Neuronal stem cell (in vitro differentiated cells): ENCODE measurements at regions not wholly inside any gene's neighbourhood (a gene's known extent, or its start where the extent isn't known, plus 50 kb on each side); places are given as distances from the start of the nearest gene placed in this dataset.

Source experiments
- DNase-seq: peaks from one replicate; pipeline ENCODE4 v3.0.0-alpha.2; 2013; ENCODE audit warnings: low spot score
- H2AFZ ChIP-seq: one replicate; pipeline ENCODE4 v1.6.1; 2013; ENCODE audit warnings: mild to moderate bottlenecking, low read length, inconsistent platforms
- H2AK5ac ChIP-seq: 2 replicates; pipeline ENCODE4 v1.6.1; 2013; ENCODE audit warnings: low read depth, mild to moderate bottlenecking, inconsistent platforms, low read length, moderate library complexity, mixed read lengths
- H2BK120ac ChIP-seq: 2 replicates; pipeline ENCODE4 v1.6.1; 2013; ENCODE audit warnings: low read depth, mild to moderate bottlenecking, inconsistent platforms, low read length, moderate library complexity, mixed read lengths
- H2BK12ac ChIP-seq: one replicate; pipeline ENCODE4 v1.6.1; 2013; ENCODE audit warnings: low read length, inconsistent platforms
- H2BK15ac ChIP-seq: 2 replicates; pipeline ENCODE4 v1.6.1; 2013; ENCODE audit warnings: mild to moderate bottlenecking, low read length, inconsistent platforms, mixed read lengths
- H2BK5ac ChIP-seq: one replicate; pipeline ENCODE4 v1.6.1; 2013; ENCODE audit warnings: inconsistent platforms, mild to moderate bottlenecking, low read length, moderate library complexity
- H3K14ac ChIP-seq: one replicate; pipeline ENCODE4 v1.6.1; 2013; ENCODE audit warnings: low read length, inconsistent platforms
- H3K18ac ChIP-seq: 2 replicates; pipeline ENCODE4 v1.6.1; 2013; ENCODE audit warnings: low read length, inconsistent platforms
- H3K23ac ChIP-seq: 2 replicates; pipeline ENCODE4 v1.6.1; 2013; ENCODE audit warnings: low read depth, mild to moderate bottlenecking, mixed read lengths, low read length, inconsistent platforms; ENCODE audit not compliant: poor library complexity
- H3K27ac ChIP-seq: replicated peaks from 3 replicates; pipeline ENCODE4 v1.5.1; 2013; ENCODE audit warnings: low read length, inconsistent platforms
- H3K27me3 ChIP-seq, 3 experiments: 2 replicates each; pipeline ENCODE4 v1.6.1; 2013; ENCODE audit warnings: low read length in 3 of 3, mild to moderate bottlenecking in 2 of 3, inconsistent platforms in 1 of 3, low read depth in 1 of 3, mixed read lengths in 1 of 3, moderate library complexity in 1 of 3; ENCODE audit not compliant: control insufficient read depth in 3 of 3, insufficient read depth in 3 of 3
- H3K36me3 ChIP-seq, 2 donors: replicated peaks in 1 of 2; 2 replicates each; pipeline ENCODE4 v1.6.1; 2013; ENCODE audit warnings: low read length in 2 of 2; ENCODE audit not compliant: control insufficient read depth in 2 of 2, insufficient read depth in 2 of 2
- H3K4ac ChIP-seq: 2 replicates; pipeline ENCODE4 v1.6.1; 2013; ENCODE audit warnings: inconsistent platforms, mild to moderate bottlenecking, low read length, moderate library complexity
- H3K4me1 ChIP-seq, 2 donors: 1 replicate in 1 of 2; 2 replicates in 1 of 2; pipeline ENCODE4 v1.6.1; 2013; ENCODE audit warnings: low read length in 2 of 2, low read depth in 1 of 2; ENCODE audit not compliant: control insufficient read depth in 2 of 2, insufficient read depth in 1 of 2
- H3K4me2 ChIP-seq: one replicate; pipeline ENCODE4 v1.6.1; 2013; ENCODE audit warnings: mild to moderate bottlenecking, low read length, inconsistent platforms; ENCODE audit not compliant: insufficient read depth, poor library complexity, severe bottlenecking
- H3K4me3 ChIP-seq, 2 donors: 2 replicates each; pipeline ENCODE4 v1.5.1; 2013; ENCODE audit warnings: low read length in 2 of 2, mild to moderate bottlenecking in 2 of 2, inconsistent platforms in 1 of 2, moderate library complexity in 1 of 2
- H3K79me1 ChIP-seq: one replicate; pipeline ENCODE4 v1.6.1; 2013; ENCODE audit warnings: low read depth, mild to moderate bottlenecking, inconsistent platforms, low read length, moderate library complexity
- H3K9ac ChIP-seq: one replicate; pipeline ENCODE4 v1.6.1; 2013; ENCODE audit warnings: mild to moderate bottlenecking, low read depth, low read length, inconsistent platforms; ENCODE audit not compliant: poor library complexity
- H3K9me3 ChIP-seq, 2 donors: replicated peaks in 1 of 2; 2 replicates each; pipeline versions ENCODE3 to v1.6.1; 2013; ENCODE audit warnings: low read length in 2 of 2, mild to moderate bottlenecking in 2 of 2, inconsistent platforms in 1 of 2, low read depth in 1 of 2, mixed read lengths in 1 of 2, moderate library complexity in 1 of 2; ENCODE audit not compliant: control insufficient read depth in 2 of 2, insufficient read depth in 1 of 2
- H4K8ac ChIP-seq: one replicate; pipeline ENCODE4 v1.6.1; 2013; ENCODE audit warnings: low read depth, mild to moderate bottlenecking, inconsistent platforms, low read length, moderate library complexity
- H4K91ac ChIP-seq: one replicate; pipeline ENCODE4 v1.6.1; 2013; ENCODE audit warnings: low read length, low read depth, mild to moderate bottlenecking, inconsistent platforms; ENCODE audit not compliant: poor library complexity
- WGBS, 2 donors: extraction: QIAGEN DNeasy Blood & Tissue Kit; methylation state at CpG; one replicate each; pipeline ENCODE4 v1.1.7; 2013; ENCODE audit warnings: missing lambda C conversion rate in 2 of 2, mixed read lengths in 1 of 2; ENCODE audit not compliant: insufficient read length in 2 of 2, insufficient replicate concordance in 1 of 2; ENCODE audit errors: extremely low coverage in 2 of 2; 5-methylcytosine and 5-hydroxymethylcytosine counted together

DNA sequence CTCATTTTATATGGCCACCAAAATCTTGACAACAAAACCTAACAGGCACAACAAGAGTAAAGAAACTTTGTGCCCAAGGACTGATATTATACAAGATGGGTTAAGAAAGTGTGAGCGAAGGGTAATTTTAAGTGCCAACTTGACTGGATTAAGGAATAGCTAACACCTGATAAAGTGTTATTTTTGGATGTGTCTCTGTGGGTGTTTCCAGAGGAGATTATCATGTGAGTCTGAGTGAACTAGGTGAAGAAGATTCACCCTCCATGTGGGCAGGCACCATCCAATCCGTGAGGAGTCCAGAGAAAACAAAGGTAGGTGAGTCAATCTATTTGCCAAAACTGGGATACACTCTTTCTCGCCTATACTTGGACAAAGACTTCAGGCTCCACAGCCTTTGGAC lies 461.6 kb downstream of the ETS1 start:
- Histone ChIP-seq H2BK12ac (no peak overlapping the region), H2BK5ac (no peak overlapping the region), H3K4me1 (no peaks in the 10 kb centered on the region), H4K91ac (no peak overlapping the region), H3K36me3 (no peaks in the 10 kb centered on the region), H3K27ac (no peak overlapping the region), H3K23ac (no peak overlapping the region), H3K79me1 (no peaks in the 10 kb centered on the region), H3K9me3 (peaks cover 0 to 4% of the 10 kb centered on the region in 2 donors), H3K4ac (no peak overlapping the region), H4K8ac (no peak overlapping the region), H3K27me3 (no peaks in the 10 kb centered on the region), H3K4me2 (no peak overlapping the region), H3K9ac (no peak overlapping the region), H2AFZ (no peak overlapping the region), H3K14ac (no peak overlapping the region), H3K4me3 (no peak overlapping the region), H2BK120ac (no peak overlapping the region), H3K18ac (no peak overlapping the region), H2BK15ac (no peak overlapping the region), H2AK5ac (no peak overlapping the region)
- no peak for DNase-seq
- no CpG with 5 or more reads among the region's 3 CpGs for WGBS, 2 donors

DNA sequence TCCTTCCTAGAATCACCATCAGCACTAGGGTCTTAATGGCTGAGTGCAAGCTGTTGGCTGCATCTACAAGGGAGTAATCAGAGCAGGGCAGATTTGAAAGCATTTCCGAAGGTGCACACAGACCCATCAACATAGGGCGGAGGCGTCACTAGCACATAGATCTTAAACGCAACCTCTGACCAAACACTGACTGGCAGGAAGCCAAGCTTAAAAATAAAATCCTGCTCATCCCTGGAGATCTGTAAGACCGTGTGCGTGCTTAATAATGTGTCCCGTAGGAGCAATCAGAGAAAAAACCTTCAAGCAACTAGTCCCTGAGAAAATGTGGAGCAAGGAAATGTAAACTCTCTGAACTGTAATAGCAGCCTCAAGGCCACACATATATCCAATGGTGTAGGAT lies 470.5 kb downstream of the ETS1 start:
- no peak overlapping the region for H4K91ac ChIP-seq
- H3K14ac ChIP-seq: no peak overlapping the region
- no peak overlapping the region for H3K18ac ChIP-seq
- H3K4me3 ChIP-seq: no peak overlapping the region
- H3K9ac ChIP-seq: no peak overlapping the region
- H2AK5ac ChIP-seq: no peak overlapping the region
- DNase-seq: no peak
- no peak overlapping the region for H2BK12ac ChIP-seq
- no peak overlapping the region for H2BK120ac ChIP-seq
- H2BK15ac ChIP-seq: no peak overlapping the region
- peaks cover 0 to 6% of the 10 kb centered on the region in 2 donors for H3K4me1 ChIP-seq
- H3K4me2 ChIP-seq: no peak overlapping the region
- no peak overlapping the region for H4K8ac ChIP-seq
- H2AFZ ChIP-seq: peak overlapping the region; percentile 30
- H3K4ac ChIP-seq: no peak overlapping the region
- peak overlapping the region; percentile 7 for H3K27ac ChIP-seq
- no peak overlapping the region for H2BK5ac ChIP-seq
- no peaks in the 10 kb centered on the region for H3K79me1 ChIP-seq
- no peaks in the 10 kb centered on the region for H3K9me3 ChIP-seq
- no peak overlapping the region for H3K23ac ChIP-seq
- WGBS, 2 donors: no CpG with 5 or more reads among the region's 7 CpGs
- H3K36me3 ChIP-seq: no peaks in the 10 kb centered on the region
- H3K27me3 ChIP-seq: no peaks in the 10 kb centered on the region

DNA sequence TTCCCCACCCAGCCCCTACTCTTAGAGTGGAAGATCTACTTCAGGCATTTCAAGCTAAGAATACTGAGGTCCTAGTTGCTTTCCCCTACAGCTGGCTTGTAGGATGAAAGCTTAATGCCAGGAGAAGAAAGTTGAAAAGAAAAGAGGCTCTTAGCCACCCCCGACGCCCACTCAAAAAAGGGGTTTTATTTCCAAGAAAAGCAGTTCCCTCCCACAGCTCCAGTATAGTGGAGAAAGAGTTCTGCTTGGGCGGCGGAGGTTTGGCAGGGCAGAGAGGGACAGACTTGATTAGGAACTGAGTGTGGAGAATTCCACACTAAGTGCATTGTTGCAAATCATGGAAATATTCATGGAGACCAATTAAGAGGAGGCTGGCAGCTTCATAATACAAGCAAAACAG lies 470.9 kb downstream of the ETS1 start:
- no peak overlapping the region for H2AK5ac ChIP-seq
- H3K4me1 ChIP-seq: peaks cover 0 to 6% of the 10 kb centered on the region in 2 donors
- H3K4ac ChIP-seq: no peak overlapping the region
- H3K9me3 ChIP-seq: no peaks in the 10 kb centered on the region
- H3K27me3 ChIP-seq: no peaks in the 10 kb centered on the region
- no peak overlapping the region for H2BK12ac ChIP-seq
- H2AFZ ChIP-seq: peak overlapping the region; percentile 30
- H3K36me3 ChIP-seq: no peaks in the 10 kb centered on the region
- no peak overlapping the region for H3K4me2 ChIP-seq
- WGBS, 2 donors: no CpG with 5 or more reads among the region's 4 CpGs
- no peak overlapping the region for H2BK15ac ChIP-seq
- H4K8ac ChIP-seq: no peak overlapping the region
- no peak overlapping the region for H3K27ac ChIP-seq
- DNase-seq: no peak
- H3K14ac ChIP-seq: no peak overlapping the region
- no peak overlapping the region for H3K18ac ChIP-seq
- H3K79me1 ChIP-seq: no peaks in the 10 kb centered on the region
- no peak overlapping the region for H4K91ac ChIP-seq
- H2BK5ac ChIP-seq: no peak overlapping the region
- no peak overlapping the region for H3K9ac ChIP-seq
- H3K4me3 ChIP-seq: no peak overlapping the region
- no peak overlapping the region for H2BK120ac ChIP-seq
- no peak overlapping the region for H3K23ac ChIP-seq

DNA sequence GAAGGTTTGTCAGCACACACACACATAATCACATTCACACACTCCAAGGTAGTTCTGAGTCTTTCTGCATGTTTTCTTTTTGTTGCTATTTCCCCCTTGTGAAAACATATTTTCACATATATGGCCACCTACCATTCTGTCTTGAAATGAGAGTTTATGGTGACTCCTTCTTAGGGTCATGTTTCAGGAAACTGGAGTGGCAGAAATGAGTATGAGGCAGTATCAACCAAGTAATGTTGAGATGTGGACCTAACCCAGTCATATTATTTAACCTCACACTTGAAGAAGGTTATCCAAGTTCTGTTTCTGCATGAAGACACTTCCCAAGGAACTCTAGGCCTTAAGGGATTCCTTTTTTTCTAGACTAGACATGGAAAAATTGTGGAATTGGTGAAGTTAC lies 481.4 kb downstream of the ETS1 start:
- Histone ChIP-seq H3K36me3 (no peaks in the 10 kb centered on the region), H2AK5ac (no peak overlapping the region), H2BK5ac (no peak overlapping the region), H3K27me3 (no peaks in the 10 kb centered on the region), H3K4me3 (no peak overlapping the region), H3K27ac (no peak overlapping the region), H4K8ac (no peak overlapping the region), H3K4ac (no peak overlapping the region), H3K9ac (no peak overlapping the region), H4K91ac (no peak overlapping the region), H2AFZ (no peak overlapping the region), H2BK120ac (no peak overlapping the region), H3K4me2 (no peak overlapping the region), H3K79me1 (no peaks in the 10 kb centered on the region), H2BK12ac (no peak overlapping the region), H2BK15ac (no peak overlapping the region), H3K9me3 (no peaks in the 10 kb centered on the region), H3K23ac (no peak overlapping the region), H3K4me1 (no peaks in the 10 kb centered on the region), H3K14ac (no peak overlapping the region), H3K18ac (no peak overlapping the region)
- DNase-seq: no peak
